OCI-LY3 (cell line): ENCODE measurements at regions not wholly inside any gene's neighbourhood (a gene's known extent, or its start where the extent isn't known, plus 50 kb on each side); places are given as distances from the start of the nearest gene placed in this dataset.

Experiments
- H2AFZ ChIP-seq: fragments of 200-600, 300-600 bp; shearing (Covaris generic); 2 replicates; pipeline ENCODE4 v1.6.0; 2014; ENCODE audit warnings: antibody characterized with exemption, low read depth, low read length
- H3K27ac ChIP-seq: fragments of 200-600, 300-600 bp; sonication (generic); 2 replicates; pipeline ENCODE4 v1.5.1; 2014; ENCODE audit warnings: mild to moderate bottlenecking, low read length, moderate library complexity, mixed read lengths
- H3K27me3 ChIP-seq: fragments of 200-600, 300-600 bp; sonication (generic); 2 replicates; pipeline ENCODE4 v1.6.1; 2014; ENCODE audit warnings: low read depth, low read length, mixed read lengths
- H3K36me3 ChIP-seq: fragments of 200-600, 300-600 bp; sonication (generic); replicated peaks from 2 replicates; pipeline ENCODE3; 2014; ENCODE audit warnings: low read depth, low read length, mixed read lengths
- H3K4me1 ChIP-seq: fragments of 300-600, 200-600 bp; sonication (generic); 2 replicates; pipeline ENCODE4 v1.6.1; 2014; ENCODE audit warnings: low read length, mixed read lengths
- H3K4me2 ChIP-seq: fragments of 200-600, 300-600 bp; sonication (generic); 2 replicates; pipeline ENCODE4 v1.6.1; 2014; ENCODE audit warnings: low read length, mixed read lengths
- H3K4me3 ChIP-seq: fragments of 300-600, 200-600 bp; sonication (generic); 2 replicates; pipeline ENCODE4 v1.5.1; 2014; ENCODE audit warnings: antibody characterized with exemption, mild to moderate bottlenecking, low read length, moderate library complexity
- H3K79me2 ChIP-seq: fragments of 300-600, 200-600 bp; shearing (Covaris generic); 2 replicates; pipeline ENCODE4 v1.6.1; 2014; ENCODE audit warnings: mild to moderate bottlenecking, low read length, mixed read lengths
- H3K9ac ChIP-seq: fragments of 300-600, 200-600 bp; shearing (Covaris generic); 2 replicates; pipeline ENCODE4 v1.6.0; 2014; ENCODE audit warnings: mild to moderate bottlenecking, low read length, moderate library complexity
- H3K9me3 ChIP-seq: fragments of 200-600, 300-600 bp; shearing (Covaris generic); 2 replicates; pipeline ENCODE4 v1.6.1; 2014; ENCODE audit warnings: low read length, mixed read lengths; ENCODE audit not compliant: insufficient read depth
- H4K20me1 ChIP-seq: fragments of 200-600, 300-600 bp; sonication (generic); 2 replicates; pipeline ENCODE4 v1.6.1; 2016; ENCODE audit warnings: low read length, mixed read lengths; ENCODE audit not compliant: insufficient read depth
- CTCF ChIP-seq: fragments of 200-600, 300-600 bp; sonication (generic); IDR thresholded peaks from 2 replicates; pipeline ENCODE4 v1.5.1; 2014; ENCODE audit warnings: antibody characterized with exemption, low read length, low read depth
- EZH2phosphoT487 ChIP-seq: fragments of 200-600 bp; shearing (Covaris generic); IDR thresholded peaks from 2 replicates; pipeline ENCODE4 v1.6.1; 2018; ENCODE audit warnings: antibody characterized with exemption, mixed run types, low read depth

- H3K9me3 ChIP-seq, result no peaks in the 10 kb centered on the region
- H3K36me3 ChIP-seq, result no peaks in the 10 kb centered on the region
- no peaks in the 10 kb centered on the region for H3K79me2 ChIP-seq
- no peaks in the 10 kb centered on the region for H3K27me3 ChIP-seq
- no peak overlapping the region for H3K4me3 ChIP-seq
- TF ChIP-seq EZH2phosphoT487 (no peak), CTCF (no peak)
- no peaks in the 10 kb centered on the region for H3K4me1 ChIP-seq
- H2AFZ ChIP-seq, result no peak overlapping the region
- H3K27ac ChIP-seq, result no peak overlapping the region
- no peaks in the 10 kb centered on the region for H4K20me1 ChIP-seq
- H3K9ac ChIP-seq, result no peak overlapping the region
- H3K4me2 ChIP-seq, result no peak overlapping the region
Measured at GRCh38 chr7:125222596-125222995, 293.0 kb upstream of the POT1 start.

GRCh38 chr7:125218076-125218475, 288.5 kb upstream of the POT1 start:
- Histone ChIP-seq H3K79me2 (no peaks in the 10 kb centered on the region), H3K27me3 (no peaks in the 10 kb centered on the region), H3K4me3 (no peak overlapping the region), H4K20me1 (no peaks in the 10 kb centered on the region), H3K9me3 (no peaks in the 10 kb centered on the region), H3K4me2 (no peak overlapping the region), H2AFZ (no peak overlapping the region), H3K36me3 (no peaks in the 10 kb centered on the region), H3K4me1 (no peaks in the 10 kb centered on the region), H3K27ac (no peak overlapping the region), H3K9ac (no peak overlapping the region)
- TF ChIP-seq CTCF (no peak), EZH2phosphoT487 (no peak)

- Histone ChIP-seq H3K4me1 (no peaks in the 10 kb centered on the region), H3K79me2 (no peaks in the 10 kb centered on the region), H3K36me3 (no peaks in the 10 kb centered on the region), H4K20me1 (no peaks in the 10 kb centered on the region), H3K27ac (no peak overlapping the region), H3K4me2 (no peak overlapping the region), H3K27me3 (no peaks in the 10 kb centered on the region), H2AFZ (no peak overlapping the region), H3K9ac (no peak overlapping the region), H3K9me3 (no peaks in the 10 kb centered on the region), H3K4me3 (no peak overlapping the region)
- TF ChIP-seq CTCF (no peak), EZH2phosphoT487 (no peak)
Measured at GRCh38 chr7:125201002-125201401, 271.4 kb upstream of the POT1 start.

- Histone ChIP-seq H3K36me3 (no peaks in the 10 kb centered on the region), H4K20me1 (no peaks in the 10 kb centered on the region), H3K4me3 (no peak overlapping the region), H3K9me3 (no peaks in the 10 kb centered on the region), H3K79me2 (no peaks in the 10 kb centered on the region), H3K4me2 (no peak overlapping the region), H3K4me1 (no peaks in the 10 kb centered on the region), H3K27me3 (no peaks in the 10 kb centered on the region), H3K9ac (no peak overlapping the region), H2AFZ (no peak overlapping the region), H3K27ac (no peak overlapping the region)
- TF ChIP-seq EZH2phosphoT487 (no peak), CTCF (no peak)
Measured at GRCh38 chr7:125197731-125198393, 268.2 kb upstream of the POT1 start.
